ENCODE measurements at regions not wholly inside any gene's neighbourhood (a gene's known extent, or its start where the extent isn't known, plus 50 kb on each side); places are given as distances from the start of the nearest gene placed in this dataset.
A peak's percentile ranks its signal among the peaks of the same experiment; 100 is the strongest.

GRCh38 chr2:129347486-129348217 lies 631.8 kb upstream of the RAB6C start:
- intact Hi-C loops (cut with DNase I, micrococcal nuclease), result no loop called here
- ATAC-seq (ENCODE audit: poor library complexity) (no peak), DNase-seq (peak in 1 of 14 experiments; percentile 1)
- Histone ChIP-seq H3K36me3 (ENCODE audit: insufficient read depth, low read length) (no peaks in the 10 kb centered on the region), H3K27ac (ENCODE audit: low read depth in 1 of 2, low read length in 2 of 2) (no peak overlapping the region), H3K27me3 (ENCODE audit: control insufficient read depth in 1 of 2, insufficient read depth in 2 of 2, low read length in 2 of 2) (no peaks in the 10 kb centered on the region), H3K4me3 (ENCODE audit: low read length) (no peak overlapping the region), H3K4me1 (ENCODE audit: insufficient read depth, low read length) (no peaks in the 10 kb centered on the region), H3K9me3 (ENCODE audit: control insufficient read depth in 1 of 2, insufficient read depth in 1 of 2, low read length in 2 of 2) (no peaks in the 10 kb centered on the region)
- no peak overlapping the region for H3K27ac Mint-ChIP-seq
- no peaks in the 10 kb centered on the region for H3K4me1 Mint-ChIP-seq (ENCODE audit: low read depth)
- H3K9me3 Mint-ChIP-seq, result peaks cover 2% of the 10 kb centered on the region
- CTCF ChIA-PET, result no interaction called here
- no peaks in the 10 kb centered on the region for H3K36me3 Mint-ChIP-seq (ENCODE audit: low read depth)
- no peaks in the 10 kb centered on the region for H3K27me3 Mint-ChIP-seq
- TF ChIP-seq CTCF (IDR thresholded peaks at IDR 0.05), result no peak
- POLR2A ChIA-PET, result no interaction called here
- H3K4me3 Mint-ChIP-seq, result no peak overlapping the region

- H3K4me1 ChIP-seq (ENCODE audit: insufficient read depth, low read length), result no peaks in the 10 kb centered on the region
- Mint-ChIP-seq H3K27me3 (no peaks in the 10 kb centered on the region), H3K27ac (no peak overlapping the region), H3K4me1 (ENCODE audit: low read depth) (no peaks in the 10 kb centered on the region), H3K4me3 (no peak overlapping the region), H3K36me3 (ENCODE audit: low read depth) (no peaks in the 10 kb centered on the region), H3K9me3 (no peaks in the 10 kb centered on the region)
- no peaks in the 10 kb centered on the region for H3K36me3 ChIP-seq (ENCODE audit: insufficient read depth, low read length)
- TF ChIP-seq CTCF (IDR thresholded peaks at IDR 0.05), result no peak
- intact Hi-C loops (cut with DNase I, micrococcal nuclease), result no loop called here
- CTCF ChIA-PET, result no interaction called here
- H3K9me3 ChIP-seq (ENCODE audit: control insufficient read depth in 1 of 2, insufficient read depth in 1 of 2, low read length in 2 of 2), result no peaks in the 10 kb centered on the region
- ATAC-seq (ENCODE audit: poor library complexity) (no peak), DNase-seq (no peak)
- no peak overlapping the region for H3K4me3 ChIP-seq (ENCODE audit: low read length)
- no peaks in the 10 kb centered on the region for H3K27me3 ChIP-seq (ENCODE audit: control insufficient read depth in 1 of 2, insufficient read depth in 2 of 2, low read length in 2 of 2)
- no peak overlapping the region for H3K27ac ChIP-seq (ENCODE audit: low read depth in 1 of 2, low read length in 2 of 2)
- POLR2A ChIA-PET, result no interaction called here
Observed at GRCh38 chr2:129354631-129355030, 624.8 kb upstream of the RAB6C start.

DNA sequence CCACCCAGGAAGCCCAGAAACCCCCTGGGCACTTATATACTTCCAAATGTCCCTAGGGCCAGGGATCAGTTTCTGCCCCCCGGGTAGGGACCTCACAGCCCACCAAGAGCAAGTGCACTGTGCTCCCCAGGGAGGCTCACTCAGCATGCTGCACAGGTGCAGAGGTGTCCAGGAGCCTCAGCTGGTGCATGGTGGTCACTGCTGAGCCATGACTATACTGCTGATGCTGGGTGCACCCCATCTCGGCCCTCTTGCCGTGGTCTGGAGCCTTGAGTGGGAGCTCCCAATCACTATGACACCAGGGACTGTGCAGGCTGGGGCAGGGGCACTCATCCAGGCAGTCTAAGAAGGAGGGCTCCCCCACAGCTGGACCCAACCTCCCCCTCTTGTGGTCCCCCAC lies 617.8 kb upstream of the RAB6C start:
- no peak for ATAC-seq (ENCODE audit: poor library complexity)
- no peak overlapping the region for H3K27ac ChIP-seq (ENCODE audit: low read depth in 1 of 2, low read length in 2 of 2)
- no peaks in the 10 kb centered on the region for H3K36me3 ChIP-seq (ENCODE audit: insufficient read depth, low read length)
- no peak for TF ChIP-seq CTCF (IDR thresholded peaks at IDR 0.05)
- H3K27me3 Mint-ChIP-seq, result no peaks in the 10 kb centered on the region
- H3K27ac Mint-ChIP-seq, result no peak overlapping the region
- H3K4me3 Mint-ChIP-seq, result no peak overlapping the region
- DNase-seq, result no peak
- no peak overlapping the region for H3K4me3 ChIP-seq (ENCODE audit: low read length)
- intact Hi-C loops (cut with DNase I, micrococcal nuclease), result no loop called here
- H3K9me3 Mint-ChIP-seq, result no peaks in the 10 kb centered on the region
- H3K9me3 ChIP-seq (ENCODE audit: control insufficient read depth in 1 of 2, insufficient read depth in 1 of 2, low read length in 2 of 2), result peaks cover 0 to 16% of the 10 kb centered on the region in 2 experiments
- ChIA-PET POLR2A (no interaction called here), CTCF (no interaction called here)
- no peaks in the 10 kb centered on the region for H3K4me1 Mint-ChIP-seq (ENCODE audit: low read depth)
- no peaks in the 10 kb centered on the region for H3K27me3 ChIP-seq (ENCODE audit: control insufficient read depth in 1 of 2, insufficient read depth in 2 of 2, low read length in 2 of 2)
- H3K4me1 ChIP-seq (ENCODE audit: insufficient read depth, low read length), result no peaks in the 10 kb centered on the region
- no peaks in the 10 kb centered on the region for H3K36me3 Mint-ChIP-seq (ENCODE audit: low read depth)

Measured in CD4-positive, alpha-beta T cell (primary cell).